HEK293T (cell line): ENCODE measurements at regions not wholly inside any gene's neighbourhood (a gene's known extent, or its start where the extent isn't known, plus 50 kb on each side); places are given as distances from the start of the nearest gene placed in this dataset.

ENCODE experiments used
- CTCF ChIA-PET: fragments of 350-600 bp; formaldehyde crosslinking; extraction: SDS; loops from one replicate; lab custom pipeline; 2021; ENCODE audit warnings: antibody characterized with exemption, inconsistent platforms; lab: Yijun Ruan, JAX
- POLR2A ChIA-PET: fragments of 350-600 bp; formaldehyde crosslinking; extraction: SDS; loops from one replicate; lab custom pipeline; 2020; ENCODE audit warnings: antibody characterized with exemption, inconsistent platforms; lab: Yijun Ruan, JAX
- DNase-seq: peaks from one replicate; pipeline ENCODE4 v3.0.0; 2012; ENCODE audit warnings: mixed read lengths; ENCODE audit errors: extremely low spot score
- ARNT ChIP-seq: fragments of 450-650 bp; IDR thresholded peaks from 2 replicates; pipeline ENCODE4 v1.6.1; 2017; ENCODE audit warnings: mild to moderate bottlenecking
- BHLHE40 ChIP-seq: fragments of 450-650 bp; IDR thresholded peaks from 2 replicates; pipeline ENCODE4 v1.6.1; 2016; ENCODE audit warnings: mild to moderate bottlenecking, moderate library complexity, borderline replicate concordance
- CTBP1 ChIP-seq: fragments of 450-650 bp; IDR thresholded peaks from 2 replicates; pipeline ENCODE4 v1.6.1; 2016; ENCODE audit warnings: borderline replicate concordance
- ELF4 ChIP-seq: fragments of 450-650 bp; IDR thresholded peaks from 2 replicates; pipeline ENCODE4 v1.6.1; 2017; ENCODE audit warnings: antibody characterized with exemption
- FOXA1 ChIP-seq: fragments of 450-650 bp; IDR thresholded peaks from 2 replicates; pipeline ENCODE4 v1.6.1; 2016; ENCODE audit warnings: mild to moderate bottlenecking
- FOXK2 ChIP-seq: fragments of 450-650 bp; IDR thresholded peaks from 2 replicates; pipeline ENCODE4 v1.6.1; 2016; ENCODE audit warnings: mild to moderate bottlenecking
- FOXM1 ChIP-seq: fragments of 450-650 bp; IDR thresholded peaks from 2 replicates; pipeline ENCODE4 v1.6.1; 2017; ENCODE audit warnings: mild to moderate bottlenecking, borderline replicate concordance
- HDGF ChIP-seq: fragments of 450-650 bp; IDR thresholded peaks from 2 replicates; pipeline ENCODE4 v1.6.1; 2017; ENCODE audit warnings: antibody characterized with exemption, borderline replicate concordance
- L3MBTL2 ChIP-seq: fragments of 450-650 bp; conservative IDR thresholded peaks from 2 replicates; pipeline ENCODE4 v1.6.1; 2016; ENCODE audit warnings: mild to moderate bottlenecking
- LEF1 ChIP-seq: fragments of 450-650 bp; IDR thresholded peaks from 2 replicates; pipeline ENCODE4 v1.6.1; 2017; ENCODE audit warnings: mild to moderate bottlenecking, borderline replicate concordance
- NFRKB ChIP-seq: fragments of 450-650 bp; IDR thresholded peaks from 2 replicates; pipeline ENCODE4 v1.6.1; 2016; ENCODE audit warnings: mild to moderate bottlenecking, moderate library complexity
- PKNOX1 ChIP-seq: fragments of 450-650 bp; IDR thresholded peaks from 2 replicates; pipeline ENCODE4 v1.6.1; 2016
- SP1 ChIP-seq: fragments of 450-650 bp; IDR thresholded peaks from 2 replicates; pipeline ENCODE4 v1.6.1; 2017
- SUZ12 ChIP-seq: fragments of 450-650 bp; IDR thresholded peaks from 2 replicates; pipeline ENCODE4 v1.6.1; 2016; ENCODE audit warnings: mild to moderate bottlenecking
- TARDBP ChIP-seq: fragments of 450-650 bp; IDR thresholded peaks from 2 replicates; pipeline ENCODE4 v1.6.1; 2016
- ZNF384 ChIP-seq: fragments of 450-650 bp; IDR thresholded peaks from 2 replicates; pipeline ENCODE4 v1.6.1; 2016

GRCh38 chr3:83938491-83938890 is 1020.3 kb upstream of the CADM2 start:
- ChIA-PET CTCF (no interaction called here), POLR2A (no interaction called here)
- no peak for TF ChIP-seq L3MBTL2
- no peak for TF ChIP-seq TARDBP
- TF ChIP-seq PKNOX1 = no peak
- TF ChIP-seq FOXA1 = no peak
- TF ChIP-seq NFRKB = no peak
- TF ChIP-seq ARNT = no peak
- no peak for TF ChIP-seq CTBP1
- no peak for TF ChIP-seq ELF4
- no peak for TF ChIP-seq LEF1
- no peak for TF ChIP-seq FOXM1
- no peak for TF ChIP-seq HDGF
- no peak for TF ChIP-seq BHLHE40
- TF ChIP-seq FOXK2 = no peak
- no peak for DNase-seq

- POLR2A ChIA-PET = no interaction called here
- TF ChIP-seq TARDBP = no peak
- TF ChIP-seq FOXM1 = no peak
- no peak for TF ChIP-seq L3MBTL2
- TF ChIP-seq FOXA1 = no peak
- TF ChIP-seq SP1 = no peak
- TF ChIP-seq BHLHE40 = no peak
- no peak for TF ChIP-seq LEF1
- no peak for TF ChIP-seq SUZ12
- TF ChIP-seq PKNOX1 = no peak
- TF ChIP-seq HDGF = no peak
- TF ChIP-seq CTBP1 = no peak
- TF ChIP-seq NFRKB = no peak
- TF ChIP-seq ZNF384 = no peak
- DNase-seq = no peak
- CTCF ChIA-PET = interaction anchor here (0.6 kb wide), 1 partner anchor 264 kb away, joined by 5 read pairs; no protein-coding TSS in a partner anchor
These were observed 1016.6 kb upstream of the CADM2 start for GRCh38 chr3:83941990-83942745.

GRCh38 chr3:83946049-83946448 is 1012.7 kb upstream of the CADM2 start:
- no peak for TF ChIP-seq NFRKB
- TF ChIP-seq HDGF = no peak
- TF ChIP-seq TARDBP = no peak
- no peak for TF ChIP-seq FOXK2
- TF ChIP-seq ARNT = no peak
- no peak for TF ChIP-seq PKNOX1
- no peak for TF ChIP-seq CTBP1
- no peak for TF ChIP-seq SP1
- TF ChIP-seq BHLHE40 = no peak
- TF ChIP-seq FOXA1 = no peak
- no peak for TF ChIP-seq L3MBTL2
- no peak for TF ChIP-seq LEF1
- DNase-seq = no peak
- ChIA-PET POLR2A (no interaction called here), CTCF (no interaction called here)

GRCh38 chr3:83946554-83946953 is 1012.2 kb upstream of the CADM2 start:
- DNase-seq = no peak
- POLR2A ChIA-PET = no interaction called here
- CTCF ChIA-PET = no interaction called here
- TF ChIP-seq SUZ12 (no peak), BHLHE40 (no peak), FOXK2 (no peak), L3MBTL2 (no peak)

- no peak for DNase-seq
- TF ChIP-seq ELF4 (no peak), ARNT (no peak), PKNOX1 (no peak), SP1 (no peak), SUZ12 (no peak), TARDBP (no peak), ZNF384 (no peak), LEF1 (no peak), L3MBTL2 (no peak), FOXM1 (no peak), HDGF (no peak), CTBP1 (no peak), NFRKB (no peak), BHLHE40 (no peak), FOXK2 (no peak), FOXA1 (no peak)
- ChIA-PET POLR2A (no interaction called here), CTCF (no interaction called here)
These were observed 1010.0 kb upstream of the CADM2 start for GRCh38 chr3:83948771-83949170.
